GM12873 (cell line): ENCODE measurements at regions not wholly inside any gene's neighbourhood (a gene's known extent, or its start where the extent isn't known, plus 50 kb on each side); places are given as distances from the start of the nearest gene placed in this dataset.

ENCODE experiments used
- CTCF ChIP-seq: IDR thresholded peaks from 2 replicates; pipeline ENCODE4 v1.5.1; 2012; ENCODE audit warnings: low read depth, mild to moderate bottlenecking, moderate library complexity, low read length, control low read depth; ENCODE audit not compliant: insufficient read depth; ENCODE audit errors: missing control alignments

DNA sequence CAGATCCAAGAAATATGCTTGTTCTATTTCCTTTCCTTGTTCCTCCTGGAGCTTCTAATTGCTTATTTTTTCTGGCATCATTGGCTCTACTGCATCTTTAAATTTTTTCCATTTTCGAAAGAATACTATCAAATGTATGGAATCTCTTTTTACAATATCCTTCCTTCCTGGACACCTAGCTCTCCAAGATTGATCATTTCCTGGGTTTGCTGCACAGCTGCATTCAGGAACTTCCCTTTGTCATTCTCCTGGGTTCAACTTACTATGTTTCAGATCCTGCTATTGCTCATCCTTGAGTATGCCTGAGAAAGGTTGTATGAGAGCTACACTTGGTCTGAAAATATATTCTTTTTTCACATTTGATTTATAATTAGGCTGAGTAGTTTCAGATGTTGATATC lies 73.7 kb upstream of the ERCC6L2 start:
- TF ChIP-seq CTCF = no peak

- TF ChIP-seq CTCF = no peak
Observed at GRCh38 chr9:95796029-95796428, 79.5 kb upstream of the ERCC6L2 start.

DNA sequence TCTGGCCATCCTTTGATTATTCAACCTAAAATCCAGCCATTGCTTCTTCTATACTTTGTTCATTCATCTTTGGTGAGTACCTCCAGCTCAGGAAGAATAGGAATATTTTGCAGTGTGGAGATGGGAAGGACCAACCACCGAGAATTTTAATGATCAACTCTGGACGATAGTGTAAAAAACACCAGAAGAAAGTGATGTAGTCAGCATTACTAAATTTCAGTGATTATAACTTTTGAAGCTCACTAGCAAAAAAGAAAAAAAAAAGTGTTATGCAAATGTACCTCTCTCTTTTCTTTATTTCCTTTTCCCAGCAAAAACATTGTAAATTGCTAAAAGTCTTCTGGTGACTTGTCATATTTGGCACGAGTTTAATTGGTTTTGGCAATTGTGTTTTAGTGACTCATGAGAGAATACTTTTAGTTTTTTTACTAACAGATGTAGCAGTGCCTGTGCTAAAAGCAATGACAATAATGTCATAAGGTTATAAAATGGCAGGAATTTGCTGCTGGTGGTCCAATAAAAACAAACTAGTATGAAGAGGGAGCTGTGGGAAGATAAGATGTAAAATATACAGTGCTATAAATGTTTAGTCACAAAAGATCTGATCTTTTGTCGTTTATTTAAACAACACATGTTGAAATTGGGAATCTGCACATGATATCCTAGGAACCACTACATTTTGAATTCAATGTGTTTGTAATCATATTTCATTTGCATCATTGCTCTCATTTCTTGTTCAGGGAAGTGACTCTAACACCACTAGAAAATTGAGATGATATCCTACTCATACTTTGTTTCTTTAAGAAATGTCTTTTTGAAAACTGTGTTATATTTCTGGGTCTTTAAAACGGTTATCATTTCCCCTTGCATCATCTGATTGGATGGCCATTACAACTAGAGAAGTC lies 81.3 kb upstream of the ERCC6L2 start:
- TF ChIP-seq CTCF = no peak

DNA sequence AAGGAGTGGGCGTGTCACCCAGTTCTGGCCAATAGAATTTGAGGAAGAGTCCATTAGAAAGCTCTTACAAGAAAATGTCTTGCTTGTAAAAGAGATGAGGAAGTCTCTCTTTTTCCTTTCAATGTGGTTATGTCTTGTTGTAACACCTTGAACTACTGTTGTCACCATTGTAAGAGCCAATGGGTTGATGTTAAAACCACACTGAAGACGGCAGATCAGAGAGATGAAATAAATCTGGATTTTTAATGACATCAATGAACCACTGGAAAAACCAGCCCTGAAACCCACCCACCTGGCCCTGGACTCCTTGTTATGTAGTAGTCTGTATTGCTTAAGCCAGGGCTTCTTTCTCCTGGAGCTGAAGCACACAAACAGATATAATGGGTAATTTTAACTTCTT lies 83.8 kb upstream of the ERCC6L2 start:
- TF ChIP-seq CTCF = no peak

GRCh38 chr9:95791286-95791685 lies 84.2 kb upstream of the ERCC6L2 start:
- TF ChIP-seq CTCF = no peak

DNA sequence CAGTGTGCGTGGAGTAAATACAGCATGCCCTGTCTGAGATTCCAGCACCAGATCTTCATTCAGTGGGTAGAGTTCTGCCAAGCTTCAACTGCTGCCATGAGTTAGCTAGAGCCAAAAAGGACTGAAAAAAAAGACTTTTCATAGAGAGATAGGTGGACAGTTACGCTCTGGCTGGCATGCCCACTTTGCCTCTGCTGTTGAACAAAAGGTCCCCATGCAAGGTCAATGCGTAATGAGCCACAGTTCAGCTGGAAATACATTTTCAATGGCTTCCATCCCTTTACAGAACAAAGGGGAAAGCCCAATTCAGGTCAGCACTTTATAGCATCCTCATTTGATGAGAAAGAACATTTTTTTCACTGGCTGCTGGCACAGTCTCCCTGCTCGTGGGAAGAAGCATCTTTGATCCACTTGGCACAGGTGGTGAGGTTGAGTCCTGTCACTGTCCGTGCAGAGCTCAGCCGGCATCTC lies 86.9 kb upstream of the ERCC6L2 start:
- no peak for TF ChIP-seq CTCF

DNA sequence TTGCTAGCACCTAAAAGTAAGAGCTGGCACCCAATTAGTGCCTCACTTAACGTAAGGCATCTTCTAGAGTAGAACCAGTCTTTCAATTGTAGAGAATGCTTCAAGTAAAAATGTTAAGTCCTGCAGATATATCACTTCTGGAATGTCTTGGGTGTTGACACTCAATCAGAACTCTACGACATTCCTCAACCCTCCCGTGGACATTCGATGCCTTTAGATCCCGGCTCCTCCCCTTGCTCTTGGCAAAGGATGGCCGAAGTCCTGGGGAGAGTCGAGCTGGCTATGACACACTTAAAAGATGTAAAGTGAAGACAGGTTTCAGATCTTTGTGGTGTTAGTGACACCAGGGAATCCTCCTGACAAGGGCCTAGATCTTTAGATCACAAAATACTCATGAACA lies 87.5 kb upstream of the ERCC6L2 start:
- no peak for TF ChIP-seq CTCF
